Hepatic stellate cell (primary cell): ENCODE measurements at regions not wholly inside any gene's neighbourhood (a gene's known extent, or its start where the extent isn't known, plus 50 kb on each side); places are given as distances from the start of the nearest gene placed in this dataset.
A peak's percentile ranks its signal among the peaks of the same experiment; 100 is the strongest.
"Not testable (repeated sequence)": the region's sequence is repeated elsewhere in the genome, so short reads cannot be mapped to it uniquely, and the experiment has no call there.

Source experiments
- DNase-seq: peaks from one replicate; pipeline ENCODE4 v3.0.0; 2011; ENCODE audit warnings: low spot score

DNA sequence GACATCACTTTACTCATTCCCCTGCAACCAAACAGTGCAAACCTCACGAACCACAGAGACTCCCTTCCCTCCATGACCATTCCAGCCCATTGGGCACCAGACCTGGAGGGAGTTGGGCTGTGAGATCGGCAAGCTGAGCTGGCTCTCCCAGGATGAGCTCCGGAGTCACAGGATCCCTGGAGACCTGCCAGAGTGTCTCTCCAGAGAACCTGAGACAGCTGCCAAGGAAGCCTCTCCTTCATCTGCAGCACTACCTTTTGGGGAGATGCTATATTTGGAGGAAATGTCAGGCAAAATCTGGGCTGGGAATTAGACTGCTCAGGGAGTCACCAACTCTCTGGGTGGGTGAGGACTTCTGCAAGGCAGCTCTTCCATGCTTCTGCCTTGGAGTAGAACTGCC, 417.4 kb downstream of the TNS1 start:
- DNase-seq: no peak

- not testable (repeated sequence) for DNase-seq
These were observed 422.4 kb downstream of the TNS1 start for GRCh38 chr2:217580407-217580806.

GRCh38 chr2:217573571-217573970, 429.2 kb downstream of the TNS1 start:
- no peak for DNase-seq

GRCh38 chr2:217570394-217570793, 432.4 kb downstream of the TNS1 start:
- no peak for DNase-seq

DNA sequence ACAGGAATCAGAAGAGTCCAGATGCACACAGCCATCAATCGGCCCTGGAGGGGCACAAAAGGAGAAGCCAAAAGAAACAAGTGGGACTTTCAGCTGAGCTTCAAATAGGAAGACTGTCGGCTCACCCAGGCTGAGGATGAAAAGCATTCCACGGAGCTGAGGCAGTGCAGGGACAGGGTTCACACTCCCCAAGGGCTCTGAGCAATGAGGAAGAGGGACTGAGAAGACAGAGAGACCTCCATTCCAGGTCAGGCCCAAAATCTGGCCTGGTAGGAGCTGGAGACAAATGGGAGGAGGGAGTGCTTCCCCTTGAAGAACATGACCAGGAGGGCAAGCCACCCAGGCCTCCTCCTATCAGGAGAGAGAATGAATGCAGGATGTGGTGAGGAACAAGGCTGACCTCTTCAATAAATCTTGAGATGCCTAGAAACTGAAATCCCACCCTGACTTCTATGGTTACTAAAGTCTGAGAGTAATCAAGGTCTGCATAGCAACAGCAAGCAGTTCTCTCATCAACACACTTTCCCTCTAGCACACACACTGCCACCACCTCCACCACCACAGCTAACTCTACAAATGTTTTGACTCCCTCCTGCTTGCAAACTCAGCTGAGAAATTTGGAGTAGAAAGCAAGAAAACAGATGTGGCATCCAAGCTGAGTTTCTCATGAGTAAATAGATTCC, 434.4 kb downstream of the TNS1 start:
- no peak for DNase-seq

DNA sequence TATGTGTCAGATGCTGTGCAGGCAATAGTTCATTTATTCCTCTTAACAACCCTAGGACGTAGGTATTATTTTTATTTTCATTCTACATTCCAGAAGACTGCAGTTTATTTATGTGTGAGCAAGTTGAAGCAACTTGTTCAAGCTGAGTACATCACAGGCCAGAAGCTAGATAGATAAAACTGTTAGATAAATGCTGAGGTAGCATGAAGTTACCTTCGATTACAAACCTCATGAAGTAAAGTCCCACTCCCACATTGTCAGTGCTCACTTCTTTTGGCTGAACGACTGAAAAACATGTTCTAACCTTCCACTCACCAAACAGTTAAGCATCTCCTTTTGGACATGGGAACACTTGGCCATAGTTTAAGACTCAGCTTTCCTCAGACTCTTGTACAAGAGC, 439.2 kb downstream of the TNS1 start:
- DNase-seq: no peak

- no peak for DNase-seq
These were observed 439.8 kb downstream of the TNS1 start for GRCh38 chr2:217562871-217563480.

DNA sequence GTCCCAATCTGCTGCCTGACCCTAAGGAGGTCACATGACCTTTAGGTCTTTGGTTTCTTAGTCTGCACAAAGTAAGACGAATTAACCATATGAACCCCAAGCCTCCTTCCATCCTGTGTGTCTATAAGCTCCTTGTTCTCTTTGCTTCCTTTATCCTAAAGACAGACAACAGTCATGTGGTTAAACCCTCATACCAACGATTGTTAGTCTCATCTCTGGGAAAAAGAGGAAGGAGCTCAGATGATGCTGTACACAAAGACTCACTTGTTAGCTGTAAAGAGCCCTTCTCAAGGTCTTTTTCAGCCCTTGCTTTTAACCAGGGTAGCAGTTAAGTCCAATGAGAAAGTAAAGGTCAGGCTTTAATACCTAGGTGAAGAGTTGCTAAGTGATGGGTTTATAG, 443.7 kb downstream of the TNS1 start:
- DNase-seq: no peak

DNA sequence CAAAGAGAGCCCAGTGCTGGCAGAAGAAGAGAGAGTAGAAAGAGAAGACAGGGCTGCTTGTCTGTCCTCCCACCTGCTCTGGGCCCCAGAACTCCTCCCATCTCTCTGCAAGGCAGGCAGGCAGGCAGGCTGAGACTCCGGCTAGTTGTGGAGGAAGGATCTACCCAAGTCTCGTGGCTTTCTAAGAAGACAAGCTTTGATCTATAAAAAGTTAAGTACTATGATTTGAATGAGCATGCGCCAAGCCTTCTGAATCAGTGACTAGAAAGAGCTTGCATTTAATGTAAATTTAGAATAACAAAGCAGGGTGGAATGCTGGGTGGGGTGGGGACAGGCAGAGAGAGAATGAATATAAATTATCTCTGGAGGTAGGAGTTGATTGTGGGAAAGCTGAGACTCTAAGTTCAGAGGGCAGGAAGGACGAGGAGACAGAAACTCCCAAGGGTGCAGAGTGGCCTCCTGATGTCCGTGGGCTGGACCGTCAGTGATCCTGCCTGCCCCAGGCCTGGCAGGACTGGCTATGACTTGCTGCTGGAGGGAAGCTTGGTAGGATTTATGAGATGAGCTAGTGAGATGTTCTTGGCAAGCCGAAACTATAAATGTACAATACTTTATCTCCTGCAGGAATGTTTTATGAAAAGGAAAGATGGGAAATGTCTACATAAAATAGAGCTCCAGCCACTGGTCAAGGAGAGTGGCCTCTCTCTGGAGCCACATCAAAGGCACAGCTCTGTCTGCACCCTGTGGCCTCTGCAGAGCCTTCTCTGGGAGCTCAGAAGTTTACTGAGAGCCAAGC, 447.5 kb downstream of the TNS1 start:
- no peak for DNase-seq

DNA sequence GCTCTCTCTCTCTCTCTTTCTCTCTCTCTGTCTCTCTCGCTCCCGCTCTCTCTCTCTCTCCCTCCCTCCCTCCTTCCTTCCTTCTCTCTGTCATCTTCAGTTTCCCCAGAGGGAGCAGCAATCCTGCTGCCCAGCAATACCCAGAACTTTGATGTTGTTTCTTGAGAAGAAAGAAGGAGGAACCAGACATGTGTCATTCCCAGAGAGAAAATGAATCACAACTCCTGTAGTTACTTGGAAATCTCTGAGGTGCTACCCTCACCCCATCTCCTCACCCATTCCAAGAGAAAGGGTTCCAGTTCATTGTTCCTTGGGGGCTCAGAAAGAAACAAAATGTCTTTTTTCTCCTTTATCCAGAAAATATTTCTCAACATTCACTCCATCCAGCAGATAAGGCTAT, 449.1 kb downstream of the TNS1 start:
- DNase-seq: no peak

DNA sequence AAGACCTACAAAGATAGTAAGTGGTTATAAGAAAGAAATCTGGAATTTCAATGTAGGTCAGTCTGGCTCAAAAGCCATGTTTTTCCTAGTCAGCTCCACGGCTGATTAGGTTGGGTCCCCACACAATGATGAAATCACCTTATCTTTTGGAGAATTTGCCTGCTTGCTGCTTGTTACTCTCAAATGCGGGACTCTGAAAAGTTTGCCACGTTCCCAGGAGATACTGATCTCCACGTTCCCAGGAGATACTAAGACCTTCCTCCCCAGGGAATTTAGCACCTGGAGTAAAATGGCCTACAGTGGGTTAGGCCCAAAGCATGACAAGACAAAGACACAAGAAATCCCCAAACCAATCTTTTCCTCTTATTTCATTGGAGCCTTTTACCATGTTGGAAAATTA, 449.6 kb downstream of the TNS1 start:
- DNase-seq: no peak

- DNase-seq: no peak
These were observed 450.7 kb downstream of the TNS1 start for GRCh38 chr2:217552081-217552480.

DNA sequence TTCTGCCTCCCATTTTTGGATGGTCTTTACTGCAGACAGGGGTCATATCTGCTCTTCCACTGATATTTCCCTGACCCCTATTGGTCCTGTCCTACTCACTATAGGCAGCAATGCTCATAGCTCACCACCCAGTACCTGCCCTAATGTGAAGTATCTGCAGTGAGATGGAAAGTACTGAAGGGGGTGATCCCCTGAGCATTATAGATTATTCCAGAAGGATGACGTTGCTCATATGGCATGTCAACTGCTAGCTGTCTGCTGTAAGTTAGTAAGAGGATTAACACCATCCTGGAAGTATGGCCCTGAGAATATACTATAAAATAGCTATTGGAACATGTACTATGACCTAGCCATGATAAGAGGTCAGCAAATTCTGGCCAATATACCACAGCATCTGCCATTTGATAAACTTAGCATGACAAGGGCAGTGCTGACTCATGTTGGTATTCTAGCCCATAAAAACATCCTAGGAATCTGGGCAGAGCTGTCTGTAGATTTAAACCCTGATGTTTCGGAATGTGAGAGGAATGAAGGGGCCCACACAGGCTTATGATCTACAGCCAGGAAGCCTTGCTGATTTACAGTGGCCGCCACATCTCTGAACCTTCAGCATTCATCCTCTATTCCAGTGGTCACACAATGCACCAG, 451.4 kb downstream of the TNS1 start:
- DNase-seq: peak; percentile 55

GRCh38 chr2:217539126-217539525, 463.7 kb downstream of the TNS1 start:
- no peak for DNase-seq

- DNase-seq: no peak
These were observed 464.1 kb downstream of the TNS1 start for GRCh38 chr2:217538719-217539118.

DNA sequence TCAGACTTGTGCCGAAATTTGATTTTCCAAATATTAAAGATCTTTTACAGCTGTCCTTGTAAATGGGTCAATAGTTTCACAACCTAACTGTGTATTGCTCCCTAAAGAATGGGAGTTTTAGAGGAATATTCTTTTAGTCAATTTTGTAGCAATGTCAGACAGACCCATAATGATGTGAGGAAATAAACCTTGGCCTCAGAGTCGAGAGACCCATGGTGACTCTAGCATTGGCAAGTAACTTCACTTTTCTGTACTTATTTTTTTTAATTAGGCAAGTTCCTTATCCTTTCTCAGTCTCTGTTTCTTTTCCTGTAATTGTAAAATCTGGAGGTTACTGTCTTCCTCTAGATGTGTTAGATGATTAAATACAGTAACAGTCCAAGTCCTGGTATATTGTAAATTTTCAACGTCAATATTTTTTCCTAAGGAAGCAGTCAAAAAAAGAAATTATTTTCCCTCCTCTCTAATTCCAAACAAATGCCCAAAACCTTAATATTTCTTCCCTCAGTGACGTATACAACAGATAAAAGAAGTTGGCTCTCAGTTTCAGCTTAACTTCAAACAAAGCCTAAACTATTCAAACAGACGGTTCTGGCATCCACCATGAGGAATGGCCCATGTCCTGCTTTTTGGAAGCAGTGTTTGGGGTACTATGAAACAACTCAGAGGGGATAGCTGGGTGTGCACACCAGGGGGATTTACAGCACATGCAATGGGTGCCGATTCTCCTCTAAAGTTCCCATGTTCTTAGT, 466.7 kb downstream of the TNS1 start:
- no peak for DNase-seq

DNA sequence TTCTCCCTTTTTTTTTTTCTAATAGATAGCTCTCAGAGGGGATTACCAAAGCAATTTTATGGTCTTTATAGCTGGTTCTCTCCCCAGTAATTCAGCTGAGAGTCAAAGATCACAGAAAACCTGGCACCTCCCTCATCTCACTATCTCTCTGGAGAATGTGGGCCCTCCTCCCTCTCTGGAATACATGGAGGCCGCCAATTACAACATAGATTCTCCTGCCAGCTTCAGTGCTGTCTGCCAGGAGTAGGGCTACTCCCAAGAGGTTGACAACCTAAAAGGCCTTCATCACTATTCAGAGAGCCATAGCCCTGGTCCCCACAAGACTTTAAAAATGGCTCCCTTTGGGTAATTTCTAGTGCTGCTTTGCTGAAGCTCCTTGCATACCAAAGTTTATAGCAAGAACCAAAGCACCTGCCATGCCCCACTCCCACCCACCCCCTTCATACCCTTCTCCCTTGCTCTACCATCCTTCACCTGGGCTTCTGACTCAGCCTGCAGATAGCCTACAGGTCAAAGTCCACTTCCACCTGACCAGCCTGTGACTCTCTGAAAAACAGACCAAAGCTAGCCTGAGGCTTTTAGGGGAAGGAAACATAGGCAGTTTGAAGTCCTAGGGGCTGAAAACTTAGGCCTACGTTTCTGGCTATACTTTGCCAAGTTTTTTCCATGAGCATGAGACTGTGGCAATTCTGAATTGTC, 472.3 kb downstream of the TNS1 start:
- no peak for DNase-seq

GRCh38 chr2:217529271-217529670, 473.5 kb downstream of the TNS1 start:
- no peak for DNase-seq

DNA sequence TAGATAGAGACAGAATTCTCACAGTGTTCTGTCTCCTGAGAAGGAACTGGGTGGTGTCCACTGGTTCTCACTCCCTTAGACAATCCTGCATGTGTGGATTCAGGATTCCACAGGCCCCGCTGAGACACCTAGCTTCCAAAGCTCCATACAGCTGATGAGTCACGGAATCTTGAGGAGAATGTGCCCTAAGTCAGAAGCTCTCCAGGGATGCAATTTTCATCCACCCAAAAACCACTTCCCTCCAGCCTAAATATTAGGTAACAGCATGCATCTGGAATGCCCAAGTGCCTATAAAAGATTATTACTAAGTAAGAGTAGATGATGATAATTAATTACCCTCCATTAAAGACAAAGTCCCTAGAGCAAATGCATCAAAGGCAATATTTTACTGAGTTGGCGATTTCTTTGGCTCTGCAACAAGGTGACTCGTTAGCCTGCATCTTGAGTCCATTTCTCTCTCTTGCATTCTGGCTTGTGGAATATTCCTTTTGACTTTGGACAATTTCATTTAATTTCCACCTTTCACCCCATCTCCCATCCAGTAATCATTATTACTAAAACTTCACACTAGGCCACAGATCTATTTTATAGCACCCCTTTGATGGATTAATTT, 475.1 kb downstream of the TNS1 start:
- DNase-seq: peak; percentile 39

- no peak for DNase-seq
These were observed 477.7 kb downstream of the TNS1 start for GRCh38 chr2:217525076-217525475.

DNA sequence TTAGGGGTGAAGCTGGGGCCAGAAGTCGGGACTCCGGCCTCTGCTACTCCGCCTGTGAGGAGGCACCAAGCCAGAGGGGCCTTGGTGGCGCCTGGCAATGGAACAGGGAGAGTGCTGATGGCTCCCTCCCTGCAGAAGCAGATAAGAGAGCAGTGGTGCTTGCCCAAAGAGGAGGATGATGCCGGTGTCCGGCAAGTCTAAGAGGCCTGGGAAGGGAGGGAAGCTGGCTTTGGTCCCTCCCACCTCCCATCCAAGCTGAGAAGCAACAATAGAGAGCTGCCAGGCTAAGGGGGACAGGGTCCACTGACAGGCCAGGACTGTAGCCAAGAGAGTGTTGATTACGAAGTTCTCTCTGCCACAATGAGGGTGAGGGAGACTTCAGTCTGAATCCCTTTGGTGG, 479.5 kb downstream of the TNS1 start:
- no peak for DNase-seq
